K562 (cell line): ENCODE measurements at regions not wholly inside any gene's neighbourhood (a gene's known extent, or its start where the extent isn't known, plus 50 kb on each side); places are given as distances from the start of the nearest gene placed in this dataset.
"Not testable (repeated sequence)": the region's sequence is repeated elsewhere in the genome, so short reads cannot be mapped to it uniquely, and the experiment has no call there.

Experiments
- ATAC-seq: fragments of 200-7000 bp; cut with Tn5 transposase; 3 replicates; pipeline ENCODE4 v1.9.1; 2020; ENCODE audit warnings: moderate library complexity
- BruUV-seq: library from RNA; stranded (reverse); fragments of 400-500 nt; replicated peaks from 2 replicates; lab custom pipeline; 2021; lab: Mats Ljungman, UMichigan
- CTCF ChIA-PET: fragments of 300-600 bp; formaldehyde crosslinking; extraction: SDS; loops from one replicate; lab custom pipeline; 2021; ENCODE audit warnings: low intra/inter-chr PET ratio; lab: Yijun Ruan, JAX
- POLR2A ChIA-PET: fragments of 300-600, 350-650 bp; sonication (Branson Sonifier 250); formaldehyde crosslinking; extraction: SDS; loops from one replicate; lab custom pipeline; 2021; ENCODE audit warnings: antibody characterized with exemption, inconsistent platforms; lab: Yijun Ruan, JAX
- DNase-seq, 4 experiments: peaks; one replicate each; pipeline versions ENCODE4 v3.0.0 to v3.0.0-alpha.2; 2011 to 2018; ENCODE audit warnings: low spot score in 3 of 4, mixed read lengths in 3 of 4; ENCODE audit errors: extremely low read depth in 1 of 4
- FAIRE-seq: peaks from 2 replicates; lab custom pipeline; 2011; peaks lifted over from hg19 to GRCh38; lab: Jason Lieb, UNC
- H2AFZ ChIP-seq: 2 replicates; pipeline ENCODE4 v1.6.0; 2011; ENCODE audit warnings: low read depth, low read length, control low read depth, inconsistent platforms
- H3K27ac ChIP-seq: fragments of 200-600 bp; 3 replicates; pipeline ENCODE4 v1.8.0; 2011; ENCODE audit warnings: low read depth, mild to moderate bottlenecking, control low read depth, inconsistent platforms, low read length, moderate library complexity, mixed read lengths; ENCODE audit errors: extremely low read depth
- H3K27me3 ChIP-seq, 2 experiments: fragments of 300-600 bp in 1 of 2; 2 replicates in 1 of 2; 3 replicates in 1 of 2; pipeline versions ENCODE4 v1.6.0 to v1.8.0; 2011; ENCODE audit warnings: inconsistent platforms in 2 of 2, low read length in 2 of 2, mild to moderate bottlenecking in 1 of 2, mixed read lengths in 1 of 2, moderate library complexity in 1 of 2; ENCODE audit not compliant: control insufficient read depth in 2 of 2, insufficient read depth in 2 of 2
- H3K36me3 ChIP-seq: fragments of 300-600 bp; 3 replicates; pipeline ENCODE4 v1.8.0; 2011; ENCODE audit warnings: mild to moderate bottlenecking, low read length, inconsistent platforms; ENCODE audit not compliant: control insufficient read depth, insufficient read depth
- H3K4me1 ChIP-seq, 2 experiments: fragments of 200-600 bp in 1 of 2; replicated peaks in 1 of 2; 2 replicates in 1 of 2; 3 replicates in 1 of 2; pipeline versions ENCODE4 v1.5.1 to v1.8.0; 2011; ENCODE audit warnings: inconsistent platforms in 2 of 2, low read length in 2 of 2, mild to moderate bottlenecking in 1 of 2, mixed read lengths in 1 of 2, moderate library complexity in 1 of 2; ENCODE audit not compliant: control insufficient read depth in 2 of 2, insufficient read depth in 2 of 2
- H3K4me2 ChIP-seq: 2 replicates; pipeline ENCODE4 v1.6.1; 2011; ENCODE audit warnings: low read length, control low read depth, inconsistent platforms, mixed read lengths; ENCODE audit not compliant: insufficient read depth
- H3K4me3 ChIP-seq: fragments of 200-600 bp; sonication (generic), shearing (Covaris generic); 2 replicates; pipeline ENCODE4 v1.5.1; 2016; ENCODE audit warnings: control low read depth, inconsistent platforms
- H3K79me2 ChIP-seq: fragments of 200-600 bp; 3 replicates; pipeline ENCODE4 v1.8.0; 2011; ENCODE audit warnings: low read length, inconsistent platforms; ENCODE audit not compliant: control insufficient read depth, insufficient read depth
- H3K9ac ChIP-seq, 2 experiments: 2 replicates each; pipeline versions ENCODE4 v1.6.0 to v1.6.1; 2011; ENCODE audit warnings: low read depth in 2 of 2, low read length in 2 of 2, control low read depth in 1 of 2, inconsistent platforms in 1 of 2, mild to moderate bottlenecking in 1 of 2, mixed read lengths in 1 of 2; ENCODE audit not compliant: insufficient read depth in 1 of 2
- H3K9me1 ChIP-seq: one replicate; pipeline ENCODE4 v1.6.0; 2011; ENCODE audit warnings: inconsistent platforms, mild to moderate bottlenecking, low read length, moderate library complexity; ENCODE audit not compliant: control insufficient read depth, insufficient read depth
- H3K9me3 ChIP-seq: replicated peaks from 2 replicates; pipeline ENCODE4 v1.5.1; 2011; ENCODE audit warnings: low read depth, low read length, inconsistent platforms; ENCODE audit not compliant: control insufficient read depth, insufficient read depth
- H4K20me1 ChIP-seq: replicated peaks from 2 replicates; pipeline ENCODE4 v1.6.1; 2011; ENCODE audit warnings: low read length, inconsistent platforms, mixed read lengths; ENCODE audit not compliant: control insufficient read depth, insufficient read depth
- CEBPB ChIP-seq: fragments of 450-650 bp; IDR thresholded peaks from 2 replicates; pipeline ENCODE4 v1.6.1; 2016; ENCODE audit warnings: missing genetic modification characterization, missing compliant biosample characterization
- CEBPG ChIP-seq, 3 experiments: fragments of 200-800 bp in 1 of 3; sonication (Bioruptor generic) in 1 of 3; sonication (generic) in 1 of 3; formaldehyde crosslinking in 1 of 3; IDR thresholded peaks in 2 of 3; conservative IDR thresholded peaks in 1 of 3; 2 replicates each; pipeline versions ENCODE4 v1.6.1 to v1.8.0; 2016 to 2022; ENCODE audit warnings: missing compliant biosample characterization in 2 of 3, missing genetic modification characterization in 2 of 3, mild to moderate bottlenecking in 1 of 3, missing genetic modification reagents in 1 of 3
- IRF2 ChIP-seq: sonication (generic); formaldehyde crosslinking; IDR thresholded peaks from 2 replicates; pipeline ENCODE4 v1.8.1; 2022; ENCODE audit warnings: mild to moderate bottlenecking, missing genetic modification reagents
- MECOM ChIP-seq: fragments of 250-450 bp; sonication (Bioruptor Pico); IDR thresholded peaks from 2 replicates; pipeline ENCODE4 v1.8.0; 2022; ENCODE audit warnings: inconsistent platforms
- SREBF2 ChIP-seq: sonication (generic); formaldehyde crosslinking; IDR thresholded peaks from 2 replicates; pipeline ENCODE4 v1.4.0; 2020; ENCODE audit warnings: mild to moderate bottlenecking, missing genetic modification reagents
- ZNF518B ChIP-seq: fragments of 250-450 bp; sonication (Bioruptor Pico); IDR thresholded peaks from 2 replicates; pipeline ENCODE4 v1.5.0; 2021; ENCODE audit warnings: mild to moderate bottlenecking, moderate library complexity
- WGBS: fragments of 100-300 bp; shearing (Covaris generic); methylation state at CpG from one replicate; pipeline ENCODE4 v1.1.6; 2016; ENCODE audit warnings: low coverage, mixed read lengths; ENCODE audit not compliant: insufficient coverage; ENCODE audit errors: missing lambda C conversion rate; 5-methylcytosine and 5-hydroxymethylcytosine counted together
- in situ Hi-C: fragments of 300-500 bp; cut with MboI; formaldehyde crosslinking; loops from 4 replicates; pipeline ENCODE4 v1.15.0; 2018; ENCODE audit warnings: inconsistent platforms, mixed read lengths
- intact Hi-C: fragments of 100-400 bp; cut with micrococcal nuclease; formaldehyde crosslinking; loops from 2 replicates; pipeline ENCODE4 v1.14.2; 2022
- TF ChIP-seq, protein P1 (sequence below), 2 experiments: fragments of 450-650 bp in 1 of 2; sonication (generic) in 1 of 2; formaldehyde crosslinking in 1 of 2; IDR thresholded peaks in 1 of 2; conservative IDR thresholded peaks in 1 of 2; 2 replicates each; pipeline versions ENCODE4 v1.6.1 to v1.8.1; 2016 to 2023; ENCODE audit warnings: mild to moderate bottlenecking in 2 of 2, moderate library complexity in 2 of 2, inconsistent platforms in 1 of 2, missing genetic modification reagents in 1 of 2

GRCh38 chr1:10951298-10951697 lies 61.2 kb upstream of the TARDBP start:
- FAIRE-seq, intact Hi-C loops, ATAC-seq: not testable (repeated sequence)

DNA sequence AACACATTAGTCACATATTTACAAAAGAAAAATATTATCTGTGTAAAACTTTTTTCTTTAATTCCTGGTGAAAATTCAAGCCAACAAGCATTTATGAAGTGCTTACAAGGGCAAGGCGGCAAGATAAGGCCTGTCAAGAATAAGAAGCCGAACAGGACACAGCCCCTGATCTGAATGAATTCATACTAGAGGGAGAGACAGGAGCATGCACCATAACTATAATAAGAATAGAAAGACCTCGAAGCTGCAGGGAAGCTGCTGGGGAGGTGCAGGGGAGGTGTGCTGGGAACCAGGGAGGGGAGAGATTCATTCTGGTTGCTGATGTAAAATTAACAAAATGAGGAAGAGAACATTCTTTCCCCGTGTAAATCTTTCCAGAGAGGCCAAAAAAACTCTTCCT lies 60.5 kb upstream of the TARDBP start:
- 2% methylated on average over 4 of the region's 4 CpGs for WGBS
- Histone ChIP-seq H3K4me3 (no peak overlapping the region), H3K27ac (no peak overlapping the region), H3K27me3 (peaks cover 60 to 82% of the 10 kb centered on the region in 2 experiments), H4K20me1 (peaks cover 2% of the 10 kb centered on the region), H2AFZ (no peak overlapping the region), H3K9ac (no peak overlapping the region), H3K9me3 (peaks cover 4% of the 10 kb centered on the region; the same call in 1 of the 2 replicates), H3K4me1 (peaks cover 0 to 11% of the 10 kb centered on the region in 2 experiments; a peak in 1 of 5 replicates)
- CTCF ChIA-PET = no interaction called here
- DNase-seq (no peak), ATAC-seq (no peak)
- POLR2A ChIA-PET = no interaction called here
- intact Hi-C loops = no loop called here
- BruUV-seq = no TSS peak
- TF ChIP-seq ZNF518B (CRISPR knock-in tag) (no peak), SREBF2 (CRISPR knock-in tag) (no peak), IRF2 (no peak), MECOM (CRISPR knock-in tag) (no peak)
- TF ChIP-seq, all 486 proteins: peak for 0
- H3K9me1 ChIP-seq = peaks cover 2% of the 10 kb centered on the region
- no peak for FAIRE-seq
- no peaks in the 10 kb centered on the region for H3K36me3 ChIP-seq
- no peaks in the 10 kb centered on the region for H3K79me2 ChIP-seq
- in situ Hi-C loops = no loop called here
- H3K4me2 ChIP-seq = no peak overlapping the region

More at GRCh38 chr1:10951298-10951697, 61.2 kb upstream of the TARDBP start:
- Histone ChIP-seq H3K4me1 (peaks cover 0 to 11% of the 10 kb centered on the region in 2 experiments; a peak in 1 of 5 replicates), H3K27me3 (peaks cover 61 to 82% of the 10 kb centered on the region in 2 experiments)
- H2AFZ ChIP-seq; BruUV-seq; CTCF ChIA-PET; POLR2A ChIA-PET; H3K9ac ChIP-seq; in situ Hi-C loops; H3K27ac ChIP-seq; H3K4me3 ChIP-seq; H3K79me2 ChIP-seq; DNase-seq; H3K9me3 ChIP-seq; H3K9me1 ChIP-seq; H3K36me3 ChIP-seq; H3K4me2 ChIP-seq; H4K20me1 ChIP-seq; TF ChIP-seq CEBPG (tag; conservative IDR thresholded peaks at IDR 0.05 in 1 of 2, IDR thresholded peaks at IDR 0.05 in 1 of 2): not testable (repeated sequence)
- TF ChIP-seq, protein P1, sequence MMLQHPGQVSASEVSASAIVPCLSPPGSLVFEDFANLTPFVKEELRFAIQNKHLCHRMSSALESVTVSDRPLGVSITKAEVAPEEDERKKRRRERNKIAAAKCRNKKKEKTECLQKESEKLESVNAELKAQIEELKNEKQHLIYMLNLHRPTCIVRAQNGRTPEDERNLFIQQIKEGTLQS (IDR thresholded peaks at IDR 0.05) = peak; percentile 64
- TF ChIP-seq, protein P1 (CRISPR knock-in tag; conservative IDR thresholded peaks at IDR 0.05) = not testable (repeated sequence)
- TF ChIP-seq CEBPG (CRISPR knock-in tag; IDR thresholded peaks at IDR 0.05) (peak; percentile 37; the same call in 1 of the 2 replicates), CEBPB (tag) (peak; percentile 23; the same call in 1 of the 2 replicates)
- WGBS = 8% methylated on average over 7 of the region's 7 CpGs
